PC-3 (cell line): ENCODE measurements at regions not wholly inside any gene's neighbourhood (a gene's known extent, or its start where the extent isn't known, plus 50 kb on each side); places are given as distances from the start of the nearest gene placed in this dataset.

Experiments used
- EZH2 ChIP-seq: fragments of 300-600 bp; sonication (generic); IDR thresholded peaks from one replicate; pipeline ENCODE4 v1.6.1; 2017; ENCODE audit warnings: antibody characterized with exemption, mild to moderate bottlenecking, low read length; ENCODE audit not compliant: unreplicated experiment
- EZH2phosphoT487 ChIP-seq: fragments of 300-600 bp; sonication (generic); IDR thresholded peaks from 2 replicates; pipeline ENCODE4 v1.6.1; 2018; ENCODE audit warnings: mild to moderate bottlenecking, antibody characterized with exemption, low read length, borderline replicate concordance
- TF ChIP-seq, protein P1 (sequence below): fragments of 300-600 bp; sonication (generic); conservative IDR thresholded peaks from 2 replicates; pipeline ENCODE4 v1.5.1; 2017; ENCODE audit warnings: antibody characterized with exemption, low read depth, mild to moderate bottlenecking, low read length

DNA sequence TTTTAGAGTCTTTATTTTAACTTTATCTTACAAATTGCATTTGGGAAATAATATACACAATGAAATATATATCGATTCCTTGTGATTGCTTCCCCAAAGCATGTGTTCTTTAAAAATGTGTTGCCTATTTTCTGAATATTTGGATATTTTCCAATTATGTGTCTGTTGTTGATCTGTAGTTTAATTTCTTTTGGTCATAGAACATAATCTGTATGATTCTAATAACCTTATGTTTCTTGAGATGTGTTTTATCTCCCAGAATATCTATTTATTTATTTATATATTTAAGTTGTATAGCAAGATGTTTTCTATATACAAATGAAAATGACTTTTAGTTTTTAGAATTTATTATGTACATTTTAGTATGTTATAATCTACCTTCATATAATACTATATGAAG is 710.8 kb upstream of the PCDH20 start:
- TF ChIP-seq, protein P1, sequence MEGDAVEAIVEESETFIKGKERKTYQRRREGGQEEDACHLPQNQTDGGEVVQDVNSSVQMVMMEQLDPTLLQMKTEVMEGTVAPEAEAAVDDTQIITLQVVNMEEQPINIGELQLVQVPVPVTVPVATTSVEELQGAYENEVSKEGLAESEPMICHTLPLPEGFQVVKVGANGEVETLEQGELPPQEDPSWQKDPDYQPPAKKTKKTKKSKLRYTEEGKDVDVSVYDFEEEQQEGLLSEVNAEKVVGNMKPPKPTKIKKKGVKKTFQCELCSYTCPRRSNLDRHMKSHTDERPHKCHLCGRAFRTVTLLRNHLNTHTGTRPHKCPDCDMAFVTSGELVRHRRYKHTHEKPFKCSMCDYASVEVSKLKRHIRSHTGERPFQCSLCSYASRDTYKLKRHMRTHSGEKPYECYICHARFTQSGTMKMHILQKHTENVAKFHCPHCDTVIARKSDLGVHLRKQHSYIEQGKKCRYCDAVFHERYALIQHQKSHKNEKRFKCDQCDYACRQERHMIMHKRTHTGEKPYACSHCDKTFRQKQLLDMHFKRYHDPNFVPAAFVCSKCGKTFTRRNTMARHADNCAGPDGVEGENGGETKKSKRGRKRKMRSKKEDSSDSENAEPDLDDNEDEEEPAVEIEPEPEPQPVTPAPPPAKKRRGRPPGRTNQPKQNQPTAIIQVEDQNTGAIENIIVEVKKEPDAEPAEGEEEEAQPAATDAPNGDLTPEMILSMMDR, result no peak
- TF ChIP-seq EZH2 (no peak), EZH2phosphoT487 (no peak)
